Activated CD8-positive, alpha-beta memory T cell treated with anti-CD3 and anti-CD28 coated beads for 48 hours (primary cell): ENCODE measurements at regions not wholly inside any gene's neighbourhood (a gene's known extent, or its start where the extent isn't known, plus 50 kb on each side); places are given as distances from the start of the nearest gene placed in this dataset.

ENCODE experiments used
- DNase-seq, 3 experiments: peaks; one replicate each; pipeline ENCODE4 v3.0.0-alpha.2; 2020; ENCODE audit warnings: low read depth in 2 of 3, low spot score in 2 of 3

DNA sequence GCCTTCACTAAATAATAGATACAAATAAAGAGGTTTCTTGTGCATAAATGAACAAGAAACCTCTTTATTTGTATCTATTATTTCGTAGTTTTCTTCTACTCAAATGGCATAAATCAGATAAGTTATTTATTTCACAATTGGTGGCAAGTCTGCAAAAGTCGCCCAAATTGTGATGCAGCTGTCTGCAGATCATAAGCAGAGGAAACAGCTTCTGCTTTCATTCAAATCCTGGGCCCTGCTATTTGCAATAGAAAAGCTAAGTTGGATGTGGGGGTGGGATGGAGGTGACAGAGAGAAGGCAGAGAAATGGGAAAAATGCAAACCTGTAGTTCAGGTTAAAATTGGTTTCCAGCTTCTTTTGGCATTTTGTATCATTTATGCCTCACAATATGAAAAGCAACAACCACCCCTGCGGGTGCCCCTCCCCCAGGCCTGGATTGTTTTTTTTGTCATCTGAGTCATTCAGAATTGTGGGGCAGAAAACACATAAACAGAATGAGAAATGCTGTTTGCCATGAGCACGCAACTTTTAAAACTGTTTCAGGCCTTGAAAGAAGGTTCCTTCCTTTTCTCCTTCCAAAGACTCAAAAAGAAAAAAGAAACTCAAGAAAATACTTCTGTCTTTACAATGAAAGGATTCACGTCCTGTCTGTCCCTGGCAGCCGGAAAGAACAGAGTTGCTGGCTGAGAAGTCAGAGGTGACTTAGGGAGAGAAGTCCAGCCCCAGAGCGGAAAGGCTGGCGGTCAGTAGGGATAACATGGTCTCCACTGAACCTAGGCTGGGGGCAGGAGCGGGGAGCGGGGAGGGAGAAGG lies 132.9 kb downstream of the BAMBI start:
- no peak for DNase-seq

DNA sequence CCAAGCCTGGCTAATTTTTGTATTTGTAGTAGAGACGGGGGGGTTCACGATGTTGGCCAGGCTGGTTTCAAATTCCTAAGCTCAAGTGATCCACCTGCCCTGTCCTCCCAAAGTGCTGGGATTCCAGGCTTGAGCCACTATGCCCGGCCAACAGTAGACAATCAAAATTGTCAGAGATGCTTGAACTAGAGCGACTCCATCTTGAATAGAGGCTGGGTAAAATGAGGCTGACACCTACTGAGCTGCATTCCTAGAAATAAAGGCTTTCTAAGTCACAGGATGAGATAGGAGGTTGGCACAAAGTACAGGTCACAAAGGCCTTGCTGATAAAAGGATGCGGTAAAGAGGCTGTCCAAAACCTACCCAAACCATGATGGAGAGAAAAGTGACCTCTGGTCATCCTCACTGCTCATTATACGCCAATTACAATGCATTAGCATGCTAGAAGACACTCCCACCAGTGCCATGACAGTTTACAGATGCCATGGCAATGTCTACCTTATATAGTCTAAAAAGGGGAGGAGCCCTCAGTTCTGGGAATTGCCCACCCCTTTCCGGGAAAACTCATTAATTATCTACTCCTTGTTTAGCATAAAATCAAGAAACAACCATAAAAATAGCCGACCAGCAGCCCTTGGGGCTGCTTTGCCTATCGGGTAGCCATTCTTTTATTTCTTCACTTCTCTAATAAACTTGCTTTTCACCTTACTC lies 134.5 kb downstream of the BAMBI start:
- DNase-seq: no peak

GRCh38 chr10:28812384-28813372 lies 135.4 kb downstream of the BAMBI start:
- no peak for DNase-seq

- no peak for DNase-seq
Measured at GRCh38 chr10:28815681-28816080, 138.4 kb downstream of the BAMBI start.

- DNase-seq: no peak
Measured at GRCh38 chr10:28822719-28823464, 145.6 kb downstream of the BAMBI start.

GRCh38 chr10:28823501-28824075 lies 146.3 kb downstream of the BAMBI start:
- no peak for DNase-seq

GRCh38 chr10:28833313-28833712 lies 156.0 kb downstream of the BAMBI start:
- DNase-seq: no peak

DNA sequence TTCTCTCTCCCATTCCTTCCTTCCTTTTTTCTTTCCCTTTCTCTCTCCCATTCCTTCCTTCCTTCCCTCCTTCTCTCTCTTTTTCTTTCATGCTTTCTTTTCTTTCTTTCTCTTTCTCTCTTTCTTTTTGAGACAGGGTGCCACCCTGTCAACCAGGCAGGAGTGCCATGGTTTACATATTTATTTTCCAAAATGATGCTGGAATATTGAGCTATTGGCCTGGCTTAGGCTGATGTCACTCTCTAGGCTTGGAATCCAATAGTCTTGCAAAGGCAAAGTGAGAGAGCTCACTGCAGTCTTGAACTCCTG lies 159.1 kb downstream of the BAMBI start:
- no peak for DNase-seq

GRCh38 chr10:28837613-28838390 lies 160.5 kb downstream of the BAMBI start:
- no peak for DNase-seq

DNA sequence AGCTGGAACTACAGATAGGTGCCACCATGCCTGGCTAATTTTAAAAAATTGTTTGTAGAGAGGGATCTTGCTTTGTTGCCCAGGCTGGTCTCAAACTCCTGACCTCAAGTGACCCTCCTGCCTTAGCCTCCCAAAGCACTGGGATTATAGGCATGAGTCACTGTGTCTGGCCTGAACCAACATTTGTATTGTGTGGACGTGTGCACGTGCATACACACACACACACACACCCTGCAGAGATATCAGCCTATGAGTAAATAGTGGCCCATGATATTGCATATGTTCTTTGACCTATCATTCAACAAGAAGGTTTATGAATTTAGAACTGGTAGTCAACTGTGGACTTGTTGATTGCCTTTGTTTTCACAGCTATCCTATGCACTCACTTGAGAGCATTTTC lies 161.6 kb downstream of the BAMBI start:
- DNase-seq: no peak

- DNase-seq: no peak
Measured at GRCh38 chr10:28839600-28840007, 162.3 kb downstream of the BAMBI start.

DNA sequence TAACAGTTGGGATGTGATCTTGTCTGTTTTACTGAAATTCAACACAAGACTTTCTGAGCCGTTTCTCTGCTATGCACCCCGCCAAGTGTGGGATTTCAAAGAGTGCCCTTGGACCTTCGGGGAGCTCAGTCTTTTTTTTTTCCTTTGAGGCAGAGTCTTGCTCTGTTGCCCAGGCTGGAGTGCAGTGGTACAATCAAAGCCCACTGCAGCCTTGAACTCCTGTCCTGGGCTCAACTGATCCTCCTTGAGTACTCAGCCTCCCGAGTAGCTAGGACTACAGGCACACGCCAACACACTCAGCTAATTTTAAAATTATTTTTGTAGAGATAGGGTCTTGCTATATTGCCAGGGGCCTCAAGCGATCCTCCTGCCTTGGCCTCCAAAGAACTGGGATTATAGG lies 162.9 kb downstream of the BAMBI start:
- DNase-seq: no peak

GRCh38 chr10:28840971-28841370 lies 163.7 kb downstream of the BAMBI start:
- no peak for DNase-seq

- DNase-seq: no peak
Measured at GRCh38 chr10:28841625-28842024, 164.3 kb downstream of the BAMBI start.

DNA sequence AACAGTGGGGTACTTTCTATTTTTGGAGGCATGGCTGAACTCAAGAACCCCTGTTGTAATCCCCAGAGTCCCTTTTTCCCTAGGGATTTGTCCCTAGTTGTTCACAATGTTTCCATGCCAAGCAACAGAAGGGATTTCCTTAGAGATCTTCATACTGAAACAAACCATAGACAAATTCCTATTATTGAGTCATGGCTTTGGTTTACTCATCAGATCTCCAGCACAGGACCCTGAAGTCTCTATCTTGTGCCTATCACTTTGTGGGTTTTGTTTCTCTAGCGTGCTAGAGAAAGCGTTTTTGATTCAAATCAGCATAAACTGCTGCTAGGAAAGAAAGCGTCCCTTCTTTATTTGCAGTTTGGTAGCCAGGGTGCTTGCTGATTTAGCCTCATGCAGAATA lies 165.0 kb downstream of the BAMBI start:
- no peak for DNase-seq

GRCh38 chr10:28845009-28845682 lies 167.8 kb downstream of the BAMBI start:
- DNase-seq: no peak

DNA sequence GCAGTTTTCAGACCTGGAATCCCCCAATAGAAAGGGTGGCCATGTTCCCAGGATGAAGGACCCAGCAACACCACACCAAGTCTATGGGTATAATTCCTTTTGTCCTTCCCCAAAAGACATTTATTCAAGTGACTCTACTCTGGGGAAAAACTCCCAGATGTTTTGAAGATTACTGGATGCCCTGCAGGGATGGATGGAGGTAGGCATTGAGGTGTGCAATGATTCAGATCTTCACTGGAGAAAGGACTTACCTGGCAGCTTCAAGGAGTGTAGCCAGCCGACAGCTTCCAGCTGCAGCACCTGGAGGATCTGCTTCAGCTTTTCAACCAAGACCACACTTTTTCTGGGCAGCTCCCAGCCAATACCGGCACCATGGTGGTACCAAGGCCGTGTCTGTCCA lies 172.0 kb downstream of the BAMBI start:
- DNase-seq: no peak

DNA sequence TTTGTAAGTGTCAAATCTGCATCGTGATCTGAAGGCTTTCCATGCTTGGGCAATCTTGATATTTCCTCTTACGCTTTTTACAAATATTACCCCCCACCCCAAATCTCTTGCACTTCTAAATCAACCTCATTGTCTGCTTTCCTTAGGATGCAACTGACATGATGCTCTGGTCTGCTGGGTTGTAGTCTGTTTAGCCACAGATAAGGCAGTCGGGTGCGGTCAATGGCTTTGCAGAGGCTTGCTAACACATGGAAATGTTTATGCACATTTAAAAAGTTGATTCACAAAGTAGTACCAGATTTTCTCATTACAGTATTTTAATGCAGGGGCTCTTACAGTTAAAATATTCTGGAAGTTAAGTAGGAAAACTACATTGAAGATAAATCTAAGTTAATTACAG lies 172.5 kb downstream of the BAMBI start:
- DNase-seq: no peak

- no peak for DNase-seq
Measured at GRCh38 chr10:28850784-28851183, 173.5 kb downstream of the BAMBI start.
